ENCODE measurements at regions not wholly inside any gene's neighbourhood (a gene's known extent, or its start where the extent isn't known, plus 50 kb on each side); places are given as distances from the start of the nearest gene placed in this dataset.

- ATAC-seq (peak; percentile 79), DNase-seq (peak; percentile 73)
- intact Hi-C loops (cut with DNase I) = no loop called here
- no peak overlapping the region for H3K4me3 ChIP-seq
- no peak overlapping the region for H3K27ac ChIP-seq
- H3K36me3 ChIP-seq = no peaks in the 10 kb centered on the region
- no peaks in the 10 kb centered on the region for H3K9me3 ChIP-seq
- no peaks in the 10 kb centered on the region for H3K4me1 ChIP-seq
- H3K27me3 ChIP-seq = no peaks in the 10 kb centered on the region
- peak; percentile 52 for TF ChIP-seq CTCF (IDR thresholded peaks at IDR 0.05)
These were observed 171.9 kb downstream of the SHANK2 start for GRCh38 chr11:71080239-71081097.

GRCh38 chr11:71079795-71080194 is 172.6 kb downstream of the SHANK2 start:
- intact Hi-C loops (cut with DNase I) = no loop called here
- Histone ChIP-seq H3K36me3 (no peaks in the 10 kb centered on the region), H3K27ac (no peak overlapping the region), H3K27me3 (no peaks in the 10 kb centered on the region), H3K4me1 (no peaks in the 10 kb centered on the region), H3K4me3 (no peak overlapping the region), H3K9me3 (no peaks in the 10 kb centered on the region)
- no peak for DNase-seq
- ATAC-seq = no peak
- TF ChIP-seq CTCF (IDR thresholded peaks at IDR 0.05) = no peak

- H3K27me3 ChIP-seq = no peaks in the 10 kb centered on the region
- no peak for DNase-seq
- no peak for TF ChIP-seq CTCF (IDR thresholded peaks at IDR 0.05)
- intact Hi-C loops (cut with DNase I) = no loop called here
- H3K36me3 ChIP-seq = no peaks in the 10 kb centered on the region
- no peak overlapping the region for H3K4me3 ChIP-seq
- no peaks in the 10 kb centered on the region for H3K4me1 ChIP-seq
- H3K9me3 ChIP-seq = no peaks in the 10 kb centered on the region
- no peak for ATAC-seq
- H3K27ac ChIP-seq = no peak overlapping the region
These were observed 173.9 kb downstream of the SHANK2 start for GRCh38 chr11:71078482-71078881.

- H3K27ac ChIP-seq = no peak overlapping the region
- intact Hi-C loops (cut with DNase I) = no loop called here
- no peak for ATAC-seq
These were observed 175.7 kb downstream of the SHANK2 start for GRCh38 chr11:71076525-71077304.

GRCh38 chr11:71075871-71076420 is 176.4 kb downstream of the SHANK2 start:
- H3K4me1 ChIP-seq = no peaks in the 10 kb centered on the region
- H3K27ac ChIP-seq = no peak overlapping the region
- no peak for DNase-seq
- no peaks in the 10 kb centered on the region for H3K9me3 ChIP-seq
- no peak for TF ChIP-seq CTCF (IDR thresholded peaks at IDR 0.05)
- intact Hi-C loops (cut with DNase I) = no loop called here
- H3K4me3 ChIP-seq = no peak overlapping the region
- no peak for ATAC-seq
- H3K36me3 ChIP-seq = no peaks in the 10 kb centered on the region
- H3K27me3 ChIP-seq = no peaks in the 10 kb centered on the region

More at GRCh38 chr11:71076525-71077304, 175.7 kb downstream of the SHANK2 start:
- Histone ChIP-seq H3K9me3 (no peaks in the 10 kb centered on the region), H3K36me3 (no peaks in the 10 kb centered on the region), H3K27me3 (no peaks in the 10 kb centered on the region), H3K4me3 (no peak overlapping the region), H3K4me1 (no peaks in the 10 kb centered on the region)
- TF ChIP-seq CTCF (IDR thresholded peaks at IDR 0.05) = no peak
- no peak for DNase-seq

All from upper lobe of right lung (tissue), 1 donor.